MG63 (cell line): ENCODE measurements at regions not wholly inside any gene's neighbourhood (a gene's known extent, or its start where the extent isn't known, plus 50 kb on each side); places are given as distances from the start of the nearest gene placed in this dataset.

ENCODE experiments used
- DNase-seq: peaks from one replicate; pipeline ENCODE4 v3.0.0-alpha.2; 2020
- H3K27me3 ChIP-seq: fragments of 250-450 bp; sonication (Bioruptor Pico); 2 replicates; pipeline ENCODE4 v1.5.1; 2020; ENCODE audit warnings: mild to moderate bottlenecking, moderate library complexity
- H3K36me3 ChIP-seq: fragments of 250-450 bp; sonication (Bioruptor Pico); 2 replicates; pipeline ENCODE4 v1.5.1; 2020; ENCODE audit warnings: mild to moderate bottlenecking, moderate library complexity
- H3K4me3 ChIP-seq: fragments of 250-450 bp; sonication (Bioruptor Pico); 2 replicates; pipeline ENCODE4 v1.5.1; 2020; ENCODE audit warnings: mild to moderate bottlenecking, moderate library complexity
- H3K9me3 ChIP-seq: fragments of 250-450 bp; sonication (Bioruptor Pico); 2 replicates; pipeline ENCODE4 v1.5.1; 2020; ENCODE audit warnings: mild to moderate bottlenecking, moderate library complexity

DNA sequence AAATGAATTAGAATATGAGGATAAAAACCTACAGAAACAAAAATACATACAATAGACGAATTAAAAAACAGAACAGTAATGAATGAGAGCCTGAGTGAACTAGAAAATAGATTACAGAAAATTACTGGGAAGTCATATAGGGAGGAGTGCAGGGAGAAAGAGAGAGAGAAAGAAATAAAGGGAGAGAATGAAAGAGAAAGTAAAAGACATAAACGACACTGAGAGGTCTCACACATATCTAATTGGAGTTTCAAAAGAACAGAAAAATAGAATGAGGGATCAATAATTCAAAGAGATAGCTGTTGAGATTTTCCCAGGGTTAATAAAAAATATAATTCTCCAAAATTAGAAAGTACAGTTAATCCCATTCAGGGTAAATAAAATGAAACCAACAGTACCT is 156.4 kb upstream of the FTMT start:
- Histone ChIP-seq H3K4me3 (peak overlapping the region; percentile 0), H3K9me3 (no peaks in the 10 kb centered on the region), H3K27me3 (no peaks in the 10 kb centered on the region), H3K36me3 (no peaks in the 10 kb centered on the region)
- DNase-seq: no peak

GRCh38 chr5:121698690-121699089 is 153.0 kb upstream of the FTMT start:
- no peak for DNase-seq
- Histone ChIP-seq H3K27me3 (no peaks in the 10 kb centered on the region; the same call in 1 of the 2 replicates), H3K4me3 (no peak overlapping the region), H3K9me3 (no peaks in the 10 kb centered on the region), H3K36me3 (no peaks in the 10 kb centered on the region)

DNA sequence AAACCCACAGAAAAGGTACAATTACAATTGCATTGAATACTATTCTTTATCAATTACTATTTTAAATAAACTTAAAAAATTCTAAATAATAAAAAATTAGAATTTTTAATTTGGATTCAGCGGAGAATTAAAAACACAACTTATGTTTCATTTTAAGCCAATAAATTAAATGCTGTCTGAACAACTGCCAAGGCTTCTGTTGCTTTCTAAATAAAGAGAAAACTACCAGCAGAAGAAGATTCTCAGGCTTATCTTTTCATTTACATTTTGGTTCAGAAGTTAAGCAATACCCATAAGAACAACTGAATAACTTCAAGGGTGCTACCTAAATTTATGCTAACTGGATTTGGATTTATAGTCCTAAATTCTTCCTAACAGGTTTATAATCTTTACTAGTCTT is 150.0 kb upstream of the FTMT start:
- H3K4me3 ChIP-seq: no peak overlapping the region
- H3K36me3 ChIP-seq: no peaks in the 10 kb centered on the region
- DNase-seq: no peak
- no peaks in the 10 kb centered on the region; the same call in 1 of the 2 replicates for H3K27me3 ChIP-seq
- no peaks in the 10 kb centered on the region for H3K9me3 ChIP-seq

DNA sequence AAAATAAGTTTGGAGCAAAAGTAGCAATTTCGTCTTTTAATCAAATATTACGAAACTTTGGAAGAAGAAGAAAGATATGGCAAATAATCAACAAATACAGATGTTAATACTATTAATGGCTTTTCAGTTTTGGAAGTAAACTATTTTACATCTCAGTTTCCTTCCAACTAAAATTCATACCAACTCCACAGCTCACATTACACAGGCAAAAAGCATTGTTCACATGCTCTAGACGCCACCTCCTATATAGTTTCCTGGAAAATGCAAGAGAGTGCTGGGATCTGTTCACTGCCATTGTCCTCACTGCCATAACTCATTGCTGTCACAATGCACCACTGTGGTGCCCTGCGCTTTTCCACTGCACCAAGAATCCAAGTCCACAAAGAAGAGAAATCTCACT is 149.0 kb upstream of the FTMT start:
- H3K4me3 ChIP-seq: no peak overlapping the region
- DNase-seq: no peak
- no peaks in the 10 kb centered on the region for H3K9me3 ChIP-seq
- H3K27me3 ChIP-seq: no peaks in the 10 kb centered on the region; the same call in 1 of the 2 replicates
- H3K36me3 ChIP-seq: no peaks in the 10 kb centered on the region

DNA sequence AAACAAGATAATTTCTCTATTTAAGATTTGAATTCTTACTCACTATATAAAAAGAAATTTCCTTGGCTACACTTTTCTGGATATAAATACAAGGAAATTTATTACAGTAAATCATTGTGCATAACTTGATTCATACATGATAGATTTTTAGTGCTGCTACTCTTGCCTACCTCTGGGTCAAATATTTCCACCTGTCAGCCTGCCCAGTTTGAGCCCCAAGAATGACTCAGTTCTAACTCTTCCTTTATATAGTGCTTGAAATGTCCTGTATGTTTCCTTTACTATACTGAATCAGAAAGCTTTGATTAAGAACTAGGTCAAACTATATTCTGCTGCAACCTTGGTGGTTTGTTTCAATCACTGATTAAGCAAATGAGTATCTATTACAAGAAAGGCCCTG is 147.4 kb upstream of the FTMT start:
- no peaks in the 10 kb centered on the region for H3K9me3 ChIP-seq
- no peak overlapping the region for H3K4me3 ChIP-seq
- DNase-seq: no peak
- H3K36me3 ChIP-seq: no peaks in the 10 kb centered on the region
- no peaks in the 10 kb centered on the region; the same call in 1 of the 2 replicates for H3K27me3 ChIP-seq

GRCh38 chr5:121706686-121707085 is 145.0 kb upstream of the FTMT start:
- H3K4me3 ChIP-seq: no peak overlapping the region
- no peaks in the 10 kb centered on the region for H3K36me3 ChIP-seq
- H3K27me3 ChIP-seq: no peaks in the 10 kb centered on the region
- H3K9me3 ChIP-seq: no peaks in the 10 kb centered on the region
- no peak for DNase-seq

DNA sequence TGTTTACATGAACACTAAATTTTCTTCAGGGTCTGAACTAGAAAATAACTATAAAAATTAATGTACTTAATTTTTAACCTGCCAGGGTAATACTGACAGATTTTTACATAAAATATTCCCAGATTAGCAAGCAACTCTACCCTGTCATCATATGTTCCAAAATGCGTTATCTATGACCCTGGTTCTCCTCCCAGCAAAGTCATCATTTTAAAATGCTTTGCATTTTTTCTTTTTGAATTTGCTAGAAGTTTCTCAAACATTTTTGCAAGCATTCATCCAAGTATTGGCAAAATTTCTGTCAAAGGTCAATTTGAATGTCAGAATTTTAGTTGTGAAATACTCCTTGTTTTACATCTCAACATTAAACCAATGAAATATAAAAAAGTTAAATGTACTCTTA is 144.5 kb upstream of the FTMT start:
- Histone ChIP-seq H3K36me3 (no peaks in the 10 kb centered on the region), H3K27me3 (no peaks in the 10 kb centered on the region), H3K4me3 (no peak overlapping the region), H3K9me3 (no peaks in the 10 kb centered on the region)
- no peak for DNase-seq

GRCh38 chr5:121711416-121711815 is 140.3 kb upstream of the FTMT start:
- Histone ChIP-seq H3K36me3 (no peaks in the 10 kb centered on the region), H3K4me3 (no peak overlapping the region), H3K27me3 (no peaks in the 10 kb centered on the region), H3K9me3 (no peaks in the 10 kb centered on the region)
- DNase-seq: no peak

DNA sequence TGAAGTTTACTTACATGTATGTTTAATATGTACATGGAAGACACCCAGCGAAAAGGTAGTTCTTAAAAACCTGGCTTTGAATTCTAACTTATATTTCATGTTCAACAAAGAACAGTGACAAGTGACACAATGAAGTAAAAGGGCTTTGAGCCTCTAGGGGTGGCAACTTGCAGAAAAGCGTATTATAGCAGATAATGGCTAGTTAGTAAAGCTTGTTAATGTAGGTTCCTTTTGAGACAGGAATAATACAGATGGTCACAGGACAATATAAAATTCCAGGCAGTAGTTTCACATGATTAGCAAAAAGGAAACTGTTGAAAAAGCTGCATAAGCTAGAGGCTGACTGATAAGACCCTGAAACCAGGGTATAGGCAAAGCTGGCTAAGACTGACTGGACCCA is 132.4 kb upstream of the FTMT start:
- no peaks in the 10 kb centered on the region for H3K9me3 ChIP-seq
- H3K4me3 ChIP-seq: no peak overlapping the region
- H3K27me3 ChIP-seq: no peaks in the 10 kb centered on the region
- DNase-seq: no peak
- no peaks in the 10 kb centered on the region for H3K36me3 ChIP-seq

- H3K27me3 ChIP-seq: no peaks in the 10 kb centered on the region
- DNase-seq: no peak
- H3K9me3 ChIP-seq: no peaks in the 10 kb centered on the region
- no peak overlapping the region for H3K4me3 ChIP-seq
- no peaks in the 10 kb centered on the region for H3K36me3 ChIP-seq
Measured at GRCh38 chr5:121725450-121725849, 126.2 kb upstream of the FTMT start.

GRCh38 chr5:121726991-121727390 is 124.7 kb upstream of the FTMT start:
- Histone ChIP-seq H3K36me3 (no peaks in the 10 kb centered on the region), H3K27me3 (no peaks in the 10 kb centered on the region), H3K4me3 (no peak overlapping the region), H3K9me3 (no peaks in the 10 kb centered on the region)
- DNase-seq: no peak

GRCh38 chr5:121731377-121731776 is 120.3 kb upstream of the FTMT start:
- Histone ChIP-seq H3K4me3 (no peak overlapping the region), H3K27me3 (no peaks in the 10 kb centered on the region), H3K36me3 (no peaks in the 10 kb centered on the region), H3K9me3 (no peaks in the 10 kb centered on the region)
- no peak for DNase-seq

DNA sequence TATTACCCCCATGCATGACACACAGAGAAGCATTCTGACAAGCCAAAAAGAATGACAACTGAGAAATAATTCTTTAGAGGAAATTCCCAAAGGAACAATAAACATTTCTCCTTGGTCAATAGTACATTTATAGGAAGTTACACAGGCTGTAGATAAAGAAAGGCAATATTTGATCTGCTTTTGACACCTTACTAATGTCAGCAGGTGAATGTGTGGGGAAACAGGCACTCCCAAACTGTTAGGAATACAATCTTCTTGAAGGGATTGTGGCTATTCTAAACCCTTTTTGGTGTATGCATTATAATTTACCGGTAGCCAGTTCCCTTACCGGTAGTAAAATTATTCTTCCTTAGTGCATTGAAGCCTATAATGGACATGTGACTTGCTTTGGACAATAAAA is 116.1 kb upstream of the FTMT start:
- no peak for DNase-seq
- no peak overlapping the region for H3K4me3 ChIP-seq
- no peaks in the 10 kb centered on the region for H3K9me3 ChIP-seq
- no peaks in the 10 kb centered on the region for H3K36me3 ChIP-seq
- H3K27me3 ChIP-seq: no peaks in the 10 kb centered on the region

- no peaks in the 10 kb centered on the region for H3K27me3 ChIP-seq
- H3K36me3 ChIP-seq: no peaks in the 10 kb centered on the region
- DNase-seq: no peak
- H3K4me3 ChIP-seq: no peak overlapping the region
- no peaks in the 10 kb centered on the region for H3K9me3 ChIP-seq
Measured at GRCh38 chr5:121737120-121737519, 114.6 kb upstream of the FTMT start.

- Histone ChIP-seq H3K9me3 (no peaks in the 10 kb centered on the region), H3K36me3 (no peaks in the 10 kb centered on the region), H3K27me3 (peaks cover 3% of the 10 kb centered on the region), H3K4me3 (no peak overlapping the region)
- DNase-seq: no peak
Measured at GRCh38 chr5:121741156-121741555, 110.5 kb upstream of the FTMT start.

GRCh38 chr5:121744577-121744976 is 107.1 kb upstream of the FTMT start:
- Histone ChIP-seq H3K4me3 (no peak overlapping the region), H3K27me3 (peaks cover 6% of the 10 kb centered on the region), H3K9me3 (no peaks in the 10 kb centered on the region), H3K36me3 (no peaks in the 10 kb centered on the region)
- no peak for DNase-seq

DNA sequence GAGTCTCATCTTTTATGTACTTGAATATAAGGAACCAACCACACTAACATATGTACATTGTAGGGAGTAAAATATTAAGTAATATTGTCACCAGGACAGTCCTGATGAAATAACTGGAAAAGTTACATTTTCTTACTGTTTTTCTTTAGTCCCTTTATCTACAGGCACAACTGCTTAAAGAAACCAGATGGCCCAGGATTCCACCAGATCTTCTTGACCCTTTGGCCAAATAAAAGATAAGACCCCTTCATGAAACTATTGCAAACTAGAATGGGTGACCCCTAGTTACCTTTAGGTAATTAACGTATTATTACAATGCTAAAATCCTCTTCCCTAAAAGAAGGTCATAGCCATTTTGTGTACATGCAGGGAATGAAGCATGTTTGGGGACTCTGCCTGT is 106.3 kb upstream of the FTMT start:
- Histone ChIP-seq H3K9me3 (no peaks in the 10 kb centered on the region), H3K4me3 (no peak overlapping the region)

DNA sequence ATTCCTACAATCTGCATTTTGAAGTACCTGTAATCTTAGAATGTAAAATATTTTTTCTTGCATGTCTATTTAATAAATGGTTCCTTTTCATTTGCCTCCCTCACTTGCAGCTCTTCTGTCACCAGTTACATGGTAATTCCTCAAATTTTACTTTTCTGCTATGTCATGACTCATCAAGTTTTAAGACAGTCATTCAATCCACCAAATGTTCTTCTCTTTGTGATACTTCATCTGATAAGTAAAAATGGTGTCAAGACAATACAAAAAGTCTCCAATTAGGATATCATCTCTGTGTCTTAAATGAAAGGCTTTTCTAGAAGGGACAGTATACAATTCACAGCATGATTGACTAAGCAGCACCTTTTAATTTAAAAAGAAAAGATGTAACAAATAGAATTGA is 104.9 kb upstream of the FTMT start:
- Histone ChIP-seq H3K4me3 (no peak overlapping the region), H3K9me3 (no peaks in the 10 kb centered on the region), H3K27me3 (peaks cover 9% of the 10 kb centered on the region), H3K36me3 (no peaks in the 10 kb centered on the region)
- no peak for DNase-seq

More for the DNA sequence above, 106.3 kb upstream of the FTMT start:
- DNase-seq: no peak
- Histone ChIP-seq H3K36me3 (no peaks in the 10 kb centered on the region), H3K27me3 (peaks cover 9% of the 10 kb centered on the region)

DNA sequence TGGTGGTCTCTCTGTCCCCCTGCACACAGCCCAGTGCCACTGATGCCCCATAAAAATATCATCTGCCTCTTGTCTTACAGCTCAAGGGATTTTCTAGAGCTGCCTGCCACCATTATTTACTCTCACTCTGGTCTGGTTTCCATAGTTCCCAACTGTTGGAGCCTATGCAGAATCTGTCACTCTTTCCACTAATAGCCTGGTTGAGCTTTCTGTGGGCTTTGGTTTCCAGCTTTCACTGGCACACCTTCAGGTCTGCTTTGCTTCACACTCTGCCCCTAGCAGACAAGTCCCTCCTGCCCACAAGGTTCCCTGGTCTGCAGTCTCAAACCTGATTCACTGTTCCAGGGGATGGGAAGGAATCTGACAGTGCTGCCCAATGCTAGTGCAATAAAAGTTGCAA is 103.0 kb upstream of the FTMT start:
- H3K9me3 ChIP-seq: no peaks in the 10 kb centered on the region
- no peak overlapping the region for H3K4me3 ChIP-seq
- H3K27me3 ChIP-seq: peaks cover 9% of the 10 kb centered on the region
- no peaks in the 10 kb centered on the region for H3K36me3 ChIP-seq
- DNase-seq: no peak
